Upper lobe of left lung (tissue), 4 donors: ENCODE measurements at regions not wholly inside any gene's neighbourhood (a gene's known extent, or its start where the extent isn't known, plus 50 kb on each side); places are given as distances from the start of the nearest gene placed in this dataset.

Experiments used
- POLR2AphosphoS5 ChIP-seq, 2 donors: sonication (generic); formaldehyde crosslinking; IDR thresholded peaks; one replicate each; pipeline ENCODE4 v1.5.1; 2017; ENCODE audit warnings: antibody characterized with exemption in 2 of 2
- TF ChIP-seq, protein P1 (sequence below), 6 experiments: fragments of 450-650 bp in 4 of 6; fragments of 200-600 bp in 2 of 6; sonication (generic) in 2 of 6; IDR thresholded peaks; one replicate each; pipeline ENCODE4 v1.5.1; 2016 to 2019; ENCODE audit warnings: antibody characterized with exemption in 6 of 6

DNA sequence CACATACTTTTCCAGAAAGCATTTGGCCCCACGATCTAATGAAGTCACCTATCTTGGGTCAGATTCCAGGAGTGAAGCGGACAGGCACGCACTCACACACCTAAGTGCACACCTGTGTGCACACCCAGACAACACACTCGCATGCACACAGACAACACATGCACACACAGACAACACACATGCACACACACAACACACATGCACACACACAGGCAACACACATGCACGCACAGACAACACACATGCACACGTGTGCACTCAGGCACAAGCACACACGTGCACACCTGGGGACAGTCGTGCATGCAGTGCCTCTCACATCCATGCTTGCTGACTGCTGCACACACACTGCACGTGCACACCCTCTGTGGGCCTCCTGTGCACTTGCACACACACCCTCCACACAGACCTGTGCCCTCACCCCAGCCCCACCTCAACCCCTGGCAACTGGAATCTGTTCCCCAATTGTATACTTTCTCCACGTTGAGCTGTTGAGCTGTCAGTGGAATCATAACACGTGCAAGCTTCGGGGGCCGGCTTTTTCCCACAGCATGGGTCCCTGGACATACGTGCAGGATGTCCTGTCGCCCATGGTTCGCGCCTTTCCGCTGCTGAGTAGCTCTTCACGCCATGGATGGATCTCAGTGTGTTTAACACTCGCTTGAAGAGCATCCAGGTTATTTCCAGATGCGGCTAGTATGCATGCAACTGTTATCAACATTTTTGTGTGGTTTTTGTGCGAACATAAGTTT lies 55.3 kb upstream of the CFAP46 start:
- TF ChIP-seq POLR2AphosphoS5 (IDR thresholded peaks at IDR 0.05): no peak
- TF ChIP-seq, protein P1, sequence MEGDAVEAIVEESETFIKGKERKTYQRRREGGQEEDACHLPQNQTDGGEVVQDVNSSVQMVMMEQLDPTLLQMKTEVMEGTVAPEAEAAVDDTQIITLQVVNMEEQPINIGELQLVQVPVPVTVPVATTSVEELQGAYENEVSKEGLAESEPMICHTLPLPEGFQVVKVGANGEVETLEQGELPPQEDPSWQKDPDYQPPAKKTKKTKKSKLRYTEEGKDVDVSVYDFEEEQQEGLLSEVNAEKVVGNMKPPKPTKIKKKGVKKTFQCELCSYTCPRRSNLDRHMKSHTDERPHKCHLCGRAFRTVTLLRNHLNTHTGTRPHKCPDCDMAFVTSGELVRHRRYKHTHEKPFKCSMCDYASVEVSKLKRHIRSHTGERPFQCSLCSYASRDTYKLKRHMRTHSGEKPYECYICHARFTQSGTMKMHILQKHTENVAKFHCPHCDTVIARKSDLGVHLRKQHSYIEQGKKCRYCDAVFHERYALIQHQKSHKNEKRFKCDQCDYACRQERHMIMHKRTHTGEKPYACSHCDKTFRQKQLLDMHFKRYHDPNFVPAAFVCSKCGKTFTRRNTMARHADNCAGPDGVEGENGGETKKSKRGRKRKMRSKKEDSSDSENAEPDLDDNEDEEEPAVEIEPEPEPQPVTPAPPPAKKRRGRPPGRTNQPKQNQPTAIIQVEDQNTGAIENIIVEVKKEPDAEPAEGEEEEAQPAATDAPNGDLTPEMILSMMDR (IDR thresholded peaks at IDR 0.05): no peak
